ENCODE measurements at regions not wholly inside any gene's neighbourhood (a gene's known extent, or its start where the extent isn't known, plus 50 kb on each side); places are given as distances from the start of the nearest gene placed in this dataset.

GRCh38 chr15:69795601-69796000 is 302.1 kb downstream of the TLE3 start:
- H3K4me1 Mint-ChIP-seq (ENCODE audit: low read depth) = no peaks in the 10 kb centered on the region
- no peak for DNase-seq (ENCODE audit: low spot score)
- no peaks in the 10 kb centered on the region for H3K36me3 Mint-ChIP-seq (ENCODE audit: low read depth)
- H3K4me3 Mint-ChIP-seq = no peak overlapping the region
- H3K9me3 Mint-ChIP-seq = peaks cover 7% of the 10 kb centered on the region
- peaks cover 18% of the 10 kb centered on the region for H3K27me3 Mint-ChIP-seq (ENCODE audit: low read depth)
- H3K27ac Mint-ChIP-seq = no peak overlapping the region

DNA sequence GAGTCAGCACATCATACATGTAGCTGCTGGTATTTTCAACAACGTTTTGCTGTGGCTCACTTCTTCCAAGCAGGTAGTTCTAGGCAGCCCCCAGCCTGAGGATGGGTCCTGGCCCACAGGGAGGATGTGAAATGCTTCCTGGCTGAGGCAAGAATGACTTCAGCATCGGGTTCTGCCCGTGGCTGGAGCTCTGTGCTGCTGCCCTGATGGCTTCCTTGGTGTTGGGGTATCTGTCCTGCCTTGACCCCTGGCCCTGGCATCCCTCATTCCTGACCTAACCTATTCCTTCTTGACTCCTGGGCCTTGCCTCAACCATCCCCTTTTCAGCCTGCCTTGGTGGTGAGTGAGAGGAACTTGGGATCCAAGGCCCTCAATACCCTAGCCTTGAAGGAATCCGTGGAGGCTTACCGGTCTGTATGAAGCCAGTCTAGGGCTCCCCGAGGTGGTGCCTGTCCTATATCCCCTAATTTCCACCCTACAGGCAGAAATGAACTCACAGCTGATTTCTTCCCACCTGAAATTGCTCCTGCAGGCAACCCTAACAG is 300.6 kb downstream of the TLE3 start:
- peaks cover 17% of the 10 kb centered on the region for H3K27me3 Mint-ChIP-seq (ENCODE audit: low read depth)
- H3K36me3 Mint-ChIP-seq (ENCODE audit: low read depth) = no peaks in the 10 kb centered on the region
- no peaks in the 10 kb centered on the region for H3K9me3 Mint-ChIP-seq
- no peak for DNase-seq (ENCODE audit: low spot score)
- H3K4me3 Mint-ChIP-seq = no peak overlapping the region
- H3K27ac Mint-ChIP-seq = no peak overlapping the region
- H3K4me1 Mint-ChIP-seq (ENCODE audit: low read depth) = no peaks in the 10 kb centered on the region

DNA sequence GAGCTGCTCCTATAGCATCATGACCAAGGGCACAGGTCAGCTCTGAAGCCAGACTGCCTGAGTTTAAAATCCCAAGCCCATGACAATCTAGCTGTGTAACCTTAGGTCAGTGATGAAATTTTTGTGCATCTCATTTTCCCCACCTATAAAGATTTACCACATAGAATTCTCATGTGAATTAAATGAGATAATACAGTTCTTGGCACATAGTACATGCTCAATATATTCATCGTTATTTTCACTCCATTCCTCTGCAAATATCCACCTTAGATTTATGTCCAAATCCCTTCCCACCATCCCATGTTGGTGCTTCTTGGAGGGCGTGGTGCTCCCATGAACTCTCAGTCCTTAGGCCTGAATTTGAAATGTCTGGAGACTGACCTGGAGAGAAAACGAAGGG is 300.1 kb downstream of the TLE3 start:
- no peak overlapping the region for H3K27ac Mint-ChIP-seq
- no peaks in the 10 kb centered on the region for H3K36me3 Mint-ChIP-seq (ENCODE audit: low read depth)

DNA sequence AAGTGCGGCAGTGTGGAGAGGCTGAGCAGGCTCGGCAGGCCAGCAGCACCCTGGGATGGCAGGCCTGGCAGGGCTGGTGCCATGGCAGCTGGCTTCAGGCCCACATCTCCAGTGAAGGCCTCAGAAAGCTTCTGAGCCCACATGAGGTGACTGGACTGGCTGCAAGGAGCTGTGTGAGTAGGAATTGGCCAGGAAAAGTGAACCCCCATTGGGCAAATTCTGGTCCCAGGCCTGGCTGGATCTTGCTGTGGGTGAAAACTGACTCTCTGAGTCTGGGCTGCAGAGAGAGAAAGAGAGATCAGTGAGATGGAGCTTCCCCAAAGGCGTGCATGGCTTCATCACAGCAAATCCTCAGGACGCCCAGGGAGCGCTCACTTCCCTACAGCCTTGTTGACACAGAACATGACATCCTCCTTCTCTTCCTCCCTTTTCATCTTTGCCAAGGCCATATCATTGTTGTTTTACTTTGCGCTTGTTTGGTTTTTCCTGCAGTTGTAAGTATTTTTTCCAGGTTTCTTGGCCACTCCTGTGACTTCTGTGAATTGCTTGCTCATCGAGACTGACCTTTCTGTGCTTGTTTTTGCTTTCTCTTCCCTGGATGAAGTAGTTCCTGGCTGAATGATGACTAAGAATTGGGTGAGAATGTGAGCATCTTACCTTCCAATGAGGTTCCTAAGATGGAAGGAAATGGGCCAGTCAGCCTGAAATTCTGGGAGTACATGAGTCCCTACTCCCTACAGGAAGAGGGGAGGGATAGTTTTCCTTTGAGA is 299.1 kb downstream of the TLE3 start:
- H3K27me3 Mint-ChIP-seq (ENCODE audit: low read depth) = peaks cover 8% of the 10 kb centered on the region
- no peaks in the 10 kb centered on the region for H3K9me3 Mint-ChIP-seq
- no peak for DNase-seq (ENCODE audit: low spot score)
- H3K27ac Mint-ChIP-seq = no peak overlapping the region
- H3K4me1 Mint-ChIP-seq (ENCODE audit: low read depth) = peaks cover 1% of the 10 kb centered on the region
- H3K36me3 Mint-ChIP-seq (ENCODE audit: low read depth) = no peaks in the 10 kb centered on the region
- H3K4me3 Mint-ChIP-seq = no peak overlapping the region

More for the DNA sequence above, 300.1 kb downstream of the TLE3 start:
- Mint-ChIP-seq H3K27me3 (ENCODE audit: low read depth) (peaks cover 13% of the 10 kb centered on the region), H3K4me1 (ENCODE audit: low read depth) (peaks cover under 1% of the 10 kb centered on the region), H3K9me3 (no peaks in the 10 kb centered on the region), H3K4me3 (no peak overlapping the region)
- DNase-seq (ENCODE audit: low spot score) = no peak

DNA sequence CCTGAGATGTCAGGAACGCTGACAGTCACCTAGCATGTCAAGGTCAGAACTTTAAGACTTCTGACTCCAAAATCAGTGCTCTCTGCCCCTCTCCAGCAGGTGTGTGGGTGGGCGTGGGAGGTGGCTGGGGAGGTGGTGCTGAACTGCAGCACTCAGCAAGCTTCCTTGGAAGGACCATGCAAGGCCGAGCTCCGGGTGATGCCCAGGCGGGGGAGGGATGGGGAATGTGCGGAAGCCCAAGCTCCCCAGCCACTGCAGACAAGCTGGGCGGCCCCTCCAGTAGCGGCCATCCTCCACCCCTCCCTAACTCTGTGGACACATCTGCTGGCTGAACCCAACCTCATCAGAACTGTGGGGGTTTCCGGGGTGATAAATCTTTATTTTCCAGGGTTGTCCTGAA is 296.6 kb downstream of the TLE3 start:
- Mint-ChIP-seq H3K9me3 (no peaks in the 10 kb centered on the region), H3K4me3 (no peak overlapping the region), H3K36me3 (ENCODE audit: low read depth) (no peaks in the 10 kb centered on the region), H3K27me3 (ENCODE audit: low read depth) (peaks cover 15% of the 10 kb centered on the region), H3K27ac (no peak overlapping the region), H3K4me1 (ENCODE audit: low read depth) (peaks cover 1% of the 10 kb centered on the region)
- DNase-seq (ENCODE audit: low spot score) = no peak

GRCh38 chr15:69802432-69802831 is 295.3 kb downstream of the TLE3 start:
- H3K27me3 Mint-ChIP-seq (ENCODE audit: low read depth) = peaks cover 18% of the 10 kb centered on the region
- H3K27ac Mint-ChIP-seq = no peak overlapping the region

DNA sequence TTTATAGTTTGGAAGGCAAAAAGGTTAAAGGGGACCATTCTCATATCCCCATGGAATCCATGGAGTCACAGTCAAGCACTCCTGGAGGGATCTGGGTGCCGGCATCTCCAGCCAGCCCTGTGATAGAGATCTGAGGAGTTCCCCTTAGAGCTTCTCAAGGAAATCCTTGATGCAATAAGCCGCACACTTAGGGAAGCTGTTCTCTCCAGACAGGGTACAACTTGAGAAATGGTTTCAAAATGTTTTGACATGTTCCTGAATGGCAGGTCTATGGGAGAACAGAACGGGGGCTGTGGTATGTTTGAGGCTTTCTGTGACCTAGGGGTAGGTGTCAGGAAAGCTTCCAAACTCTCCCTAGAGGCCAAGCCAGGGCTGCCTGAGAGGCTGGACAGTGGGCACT is 292.9 kb downstream of the TLE3 start:
- Mint-ChIP-seq H3K36me3 (ENCODE audit: low read depth) (no peaks in the 10 kb centered on the region), H3K27ac (no peak overlapping the region), H3K4me1 (ENCODE audit: low read depth) (peaks cover 5% of the 10 kb centered on the region), H3K9me3 (no peaks in the 10 kb centered on the region), H3K4me3 (no peak overlapping the region), H3K27me3 (ENCODE audit: low read depth) (peaks cover 18% of the 10 kb centered on the region)
- no peak for DNase-seq (ENCODE audit: low spot score)

More at GRCh38 chr15:69802432-69802831, 295.3 kb downstream of the TLE3 start:
- peaks cover 1% of the 10 kb centered on the region for H3K4me1 Mint-ChIP-seq (ENCODE audit: low read depth)
- no peaks in the 10 kb centered on the region for H3K9me3 Mint-ChIP-seq
- no peak overlapping the region for H3K4me3 Mint-ChIP-seq
- DNase-seq (ENCODE audit: low spot score) = no peak
- H3K36me3 Mint-ChIP-seq (ENCODE audit: low read depth) = no peaks in the 10 kb centered on the region

DNA sequence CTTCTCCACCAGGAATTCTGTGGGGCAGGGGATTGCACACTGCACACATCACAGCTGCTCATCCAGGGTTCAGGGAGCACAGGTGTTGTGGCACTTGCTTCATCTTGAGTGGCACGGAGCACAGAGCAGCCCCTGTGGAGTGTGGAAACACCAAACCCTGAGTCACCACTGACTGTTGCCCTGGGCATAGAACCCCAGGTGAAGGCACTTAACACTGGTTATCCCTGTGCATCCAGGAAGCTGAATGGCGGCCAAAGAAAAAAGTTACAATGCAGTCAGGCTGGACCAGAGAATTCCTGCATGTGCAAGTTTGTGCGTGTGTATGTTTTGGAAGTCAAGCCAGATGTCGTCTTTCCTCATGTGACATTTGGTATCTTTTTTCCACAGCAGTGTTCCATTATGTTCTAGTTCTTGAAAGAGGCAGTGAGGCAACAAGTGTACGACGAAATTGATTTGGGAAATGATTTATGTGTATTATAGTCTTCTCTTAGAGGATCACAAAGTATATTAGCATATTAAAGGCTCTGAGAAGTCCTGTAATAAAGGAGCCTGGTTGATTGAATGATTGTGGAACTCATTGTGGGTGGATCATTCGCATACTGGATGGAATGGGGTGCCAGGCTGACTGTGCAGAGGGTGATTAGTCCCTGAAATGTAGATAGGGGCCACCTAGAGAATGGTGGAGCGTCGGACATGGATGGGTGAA is 292.3 kb downstream of the TLE3 start:
- no peak for DNase-seq (ENCODE audit: low spot score)
- Mint-ChIP-seq H3K27me3 (ENCODE audit: low read depth) (peaks cover 18% of the 10 kb centered on the region), H3K36me3 (ENCODE audit: low read depth) (no peaks in the 10 kb centered on the region), H3K4me3 (no peak overlapping the region), H3K27ac (no peak overlapping the region), H3K4me1 (ENCODE audit: low read depth) (peaks cover 5% of the 10 kb centered on the region), H3K9me3 (no peaks in the 10 kb centered on the region)

- Mint-ChIP-seq H3K27ac (no peak overlapping the region), H3K4me3 (no peak overlapping the region), H3K9me3 (no peaks in the 10 kb centered on the region), H3K27me3 (ENCODE audit: low read depth) (peaks cover 18% of the 10 kb centered on the region), H3K36me3 (ENCODE audit: low read depth) (no peaks in the 10 kb centered on the region), H3K4me1 (ENCODE audit: low read depth) (peaks cover 5% of the 10 kb centered on the region)
- no peak for DNase-seq (ENCODE audit: low spot score)
Measured at GRCh38 chr15:69806287-69806915, 291.3 kb downstream of the TLE3 start.

GRCh38 chr15:69807721-69808120 is 290.0 kb downstream of the TLE3 start:
- Mint-ChIP-seq H3K4me1 (ENCODE audit: low read depth) (peaks cover 4% of the 10 kb centered on the region), H3K4me3 (no peak overlapping the region), H3K36me3 (ENCODE audit: low read depth) (no peaks in the 10 kb centered on the region), H3K27ac (no peak overlapping the region), H3K9me3 (no peaks in the 10 kb centered on the region), H3K27me3 (ENCODE audit: low read depth) (peaks cover 12% of the 10 kb centered on the region)
- DNase-seq (ENCODE audit: low spot score) = peak; percentile 4

GRCh38 chr15:69808756-69809155 is 289.0 kb downstream of the TLE3 start:
- H3K4me3 Mint-ChIP-seq = no peak overlapping the region
- H3K27ac Mint-ChIP-seq = no peak overlapping the region
- peaks cover 4% of the 10 kb centered on the region for H3K4me1 Mint-ChIP-seq (ENCODE audit: low read depth)
- H3K27me3 Mint-ChIP-seq (ENCODE audit: low read depth) = peaks cover 12% of the 10 kb centered on the region
- no peaks in the 10 kb centered on the region for H3K9me3 Mint-ChIP-seq
- H3K36me3 Mint-ChIP-seq (ENCODE audit: low read depth) = no peaks in the 10 kb centered on the region
- DNase-seq (ENCODE audit: low spot score) = no peak

DNA sequence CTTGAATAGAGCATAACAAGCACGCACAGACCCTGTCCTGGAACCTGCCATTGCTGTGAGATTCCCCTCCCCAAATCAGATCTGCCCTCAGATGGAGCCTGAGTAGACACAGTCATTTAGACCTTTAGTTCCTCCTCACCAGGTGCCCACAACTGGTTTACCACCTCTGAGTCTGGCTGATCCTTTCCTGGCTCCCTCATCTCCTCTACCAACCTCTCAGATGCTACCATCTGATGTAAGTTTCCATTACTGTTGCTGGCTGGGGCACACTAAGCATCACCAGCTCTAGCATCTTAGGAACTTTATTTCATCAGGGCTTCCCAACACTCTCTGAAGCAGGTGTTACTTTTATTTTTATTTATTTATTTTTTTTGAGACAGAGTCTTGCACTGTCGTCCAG is 288.3 kb downstream of the TLE3 start:
- no peaks in the 10 kb centered on the region for H3K9me3 Mint-ChIP-seq
- H3K27ac Mint-ChIP-seq = no peak overlapping the region
- no peaks in the 10 kb centered on the region for H3K36me3 Mint-ChIP-seq (ENCODE audit: low read depth)
- H3K4me3 Mint-ChIP-seq = no peak overlapping the region
- peaks cover 12% of the 10 kb centered on the region for H3K27me3 Mint-ChIP-seq (ENCODE audit: low read depth)
- DNase-seq (ENCODE audit: low spot score) = no peak
- peaks cover 4% of the 10 kb centered on the region for H3K4me1 Mint-ChIP-seq (ENCODE audit: low read depth)

DNA sequence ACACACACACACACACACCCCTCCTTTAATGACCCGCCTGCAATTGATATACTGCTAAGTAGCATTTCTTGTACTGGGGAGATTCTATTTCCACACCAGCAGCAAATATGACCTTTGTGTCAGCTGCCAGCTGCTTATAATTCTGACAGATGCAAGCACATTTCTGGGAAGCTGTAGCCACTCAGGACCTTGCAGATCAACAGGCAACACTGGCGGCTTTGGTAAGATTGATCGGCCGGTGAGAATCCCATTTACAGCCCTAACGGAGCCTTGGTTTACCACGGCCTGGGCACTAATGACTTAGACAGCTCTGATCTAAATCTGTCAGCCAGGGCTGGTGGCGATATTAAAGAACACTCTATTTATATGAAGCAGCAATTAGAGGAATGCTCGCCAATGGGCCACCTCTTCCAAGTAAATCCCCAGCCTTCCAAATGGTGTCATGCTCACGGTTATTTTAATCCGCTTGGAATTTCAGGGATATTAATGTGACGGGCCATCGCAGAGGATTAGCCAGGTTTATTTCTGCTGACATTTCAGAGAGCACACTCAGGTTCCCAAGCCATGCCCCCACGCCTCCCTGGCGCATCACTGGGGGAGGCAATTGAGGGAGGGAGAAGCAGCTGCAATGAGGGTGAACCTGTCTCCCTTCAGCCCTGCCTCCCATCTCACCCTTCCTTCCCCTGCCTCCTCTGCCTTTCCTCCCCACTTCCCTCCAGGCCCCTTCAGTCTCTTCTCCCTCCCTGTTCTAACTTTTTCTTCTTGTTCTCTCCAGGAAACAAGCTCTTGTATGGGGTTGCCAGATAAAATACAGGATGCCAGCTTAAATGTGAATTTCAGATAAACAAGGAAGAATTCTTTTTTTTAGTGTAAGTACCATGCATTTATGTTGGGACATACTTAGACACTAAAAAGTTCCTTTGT is 287.0 kb downstream of the TLE3 start:
- Mint-ChIP-seq H3K27ac (no peak overlapping the region), H3K4me3 (no peak overlapping the region), H3K27me3 (ENCODE audit: low read depth) (peaks cover 9% of the 10 kb centered on the region), H3K4me1 (ENCODE audit: low read depth) (peaks cover 4% of the 10 kb centered on the region), H3K36me3 (ENCODE audit: low read depth) (no peaks in the 10 kb centered on the region), H3K9me3 (no peaks in the 10 kb centered on the region)
- DNase-seq (ENCODE audit: low spot score) = no peak
